ENCODE measurements at regions not wholly inside any gene's neighbourhood (a gene's known extent, or its start where the extent isn't known, plus 50 kb on each side); places are given as distances from the start of the nearest gene placed in this dataset.
A peak's percentile ranks its signal among the peaks of the same experiment; 100 is the strongest.
"Not testable (repeated sequence)": the region's sequence is repeated elsewhere in the genome, so short reads cannot be mapped to it uniquely, and the experiment has no call there.

GRCh38 chr11:26878959-26879581, 114.8 kb upstream of the FIBIN start:
- Histone ChIP-seq H3K14ac (ENCODE audit: low read length in 2 of 2) (no peak overlapping the region), H3K79me1 (replicated peaks; ENCODE audit: low read length, poor library complexity, severe bottlenecking) (no peaks in the 10 kb centered on the region), H2AFZ (ENCODE audit: low read depth, low read length) (no peak overlapping the region), H3K36me3 (ENCODE audit: control insufficient read depth in 1 of 2, insufficient read depth in 2 of 2, low read depth in 1 of 2, low read length in 2 of 2) (no peaks in the 10 kb centered on the region), H2AK5ac (ENCODE audit: low read length, severe bottlenecking) (no peak overlapping the region), H2BK12ac (ENCODE audit: low read length in 2 of 2) (no peak overlapping the region), H2BK5ac (ENCODE audit: low read depth, low read length, poor library complexity, severe bottlenecking) (no peak overlapping the region), H3K4ac (ENCODE audit: low read depth in 1 of 2, low read length in 2 of 2) (no peak overlapping the region), H3K18ac (ENCODE audit: low read depth in 1 of 2, low read length in 2 of 2) (no peak overlapping the region), H3K27me3 (ENCODE audit: control insufficient read depth in 1 of 2, insufficient read depth in 1 of 2, low read length in 2 of 2) (no peaks in the 10 kb centered on the region), H4K8ac (ENCODE audit: low read length) (no peak overlapping the region), H3K9me3 (ENCODE audit: control insufficient read depth, low read length) (peaks cover 39% of the 10 kb centered on the region), H2BK120ac (ENCODE audit: low read depth, low read length) (no peak overlapping the region), H3K4me3 (ENCODE audit: insufficient read depth in 1 of 2, low read depth in 1 of 2, low read length in 2 of 2) (no peak overlapping the region), H2BK15ac (ENCODE audit: low read depth, poor library complexity, severe bottlenecking) (no peak overlapping the region), H3K4me1 (ENCODE audit: control insufficient read depth, insufficient read depth, low read depth, low read length) (no peaks in the 10 kb centered on the region), H3K9ac (ENCODE audit: low read length) (no peak overlapping the region), H3K27ac (ENCODE audit: low read length, poor library complexity, severe bottlenecking) (no peak overlapping the region), H3K23ac (ENCODE audit: low read length in 2 of 2) (no peak overlapping the region), H3K4me2 (ENCODE audit: low read length, poor library complexity, severe bottlenecking) (no peak overlapping the region), H4K91ac (ENCODE audit: low read length) (no peak overlapping the region)
- no peak for DNase-seq
- WGBS: 80% methylated on average over 4 of the region's 4 CpGs

- not testable (repeated sequence) for H3K4ac ChIP-seq (ENCODE audit: low read depth in 1 of 2, low read length in 2 of 2); H2AFZ ChIP-seq (ENCODE audit: low read depth, low read length); H4K91ac ChIP-seq (ENCODE audit: low read length); H3K36me3 ChIP-seq (ENCODE audit: control insufficient read depth in 1 of 2, insufficient read depth in 2 of 2, low read depth in 1 of 2, low read length in 2 of 2); H2AK5ac ChIP-seq (ENCODE audit: low read length, severe bottlenecking); H2BK5ac ChIP-seq (ENCODE audit: low read depth, low read length, poor library complexity, severe bottlenecking); H2BK15ac ChIP-seq (ENCODE audit: low read depth, poor library complexity, severe bottlenecking); H3K4me1 ChIP-seq (ENCODE audit: control insufficient read depth, insufficient read depth, low read depth, low read length); DNase-seq; H2BK12ac ChIP-seq (ENCODE audit: low read length in 2 of 2); H3K9ac ChIP-seq (ENCODE audit: low read length); H3K27ac ChIP-seq (ENCODE audit: low read length, poor library complexity, severe bottlenecking); H3K18ac ChIP-seq (ENCODE audit: low read depth in 1 of 2, low read length in 2 of 2); H4K8ac ChIP-seq (ENCODE audit: low read length); H3K4me2 ChIP-seq (ENCODE audit: low read length, poor library complexity, severe bottlenecking); H3K23ac ChIP-seq (ENCODE audit: low read length in 2 of 2); H3K27me3 ChIP-seq (ENCODE audit: control insufficient read depth in 1 of 2, insufficient read depth in 1 of 2, low read length in 2 of 2); H2BK120ac ChIP-seq (ENCODE audit: low read depth, low read length); H3K79me1 ChIP-seq (replicated peaks; ENCODE audit: low read length, poor library complexity, severe bottlenecking); H3K4me3 ChIP-seq (ENCODE audit: insufficient read depth in 1 of 2, low read depth in 1 of 2, low read length in 2 of 2)
- peaks cover 20% of the 10 kb centered on the region for H3K9me3 ChIP-seq (ENCODE audit: control insufficient read depth, low read length)
- H3K14ac ChIP-seq (ENCODE audit: low read length in 2 of 2): peak overlapping the region in 1 of 2 experiments; percentile 5
- 95% methylated on average over 4 of the region's 4 CpGs for WGBS
Measured at GRCh38 chr11:26882363-26882880, 111.5 kb upstream of the FIBIN start.

- H3K9ac ChIP-seq (ENCODE audit: low read length): no peak overlapping the region
- no CpG with 5 or more reads among the region's 2 CpGs for WGBS
Measured at GRCh38 chr11:26891501-26891900, 102.4 kb upstream of the FIBIN start.

GRCh38 chr11:26896719-26897118, 97.2 kb upstream of the FIBIN start:
- Histone ChIP-seq H3K4ac (ENCODE audit: low read depth in 1 of 2, low read length in 2 of 2) (no peak overlapping the region), H2BK120ac (ENCODE audit: low read depth, low read length) (no peak overlapping the region), H2AK5ac (ENCODE audit: low read length, severe bottlenecking) (no peak overlapping the region), H3K36me3 (ENCODE audit: control insufficient read depth in 1 of 2, insufficient read depth in 2 of 2, low read depth in 1 of 2, low read length in 2 of 2) (no peaks in the 10 kb centered on the region), H3K27ac (ENCODE audit: low read length, poor library complexity, severe bottlenecking) (no peak overlapping the region), H2BK15ac (ENCODE audit: low read depth, poor library complexity, severe bottlenecking) (no peak overlapping the region), H4K91ac (ENCODE audit: low read length) (no peak overlapping the region), H3K4me3 (ENCODE audit: insufficient read depth in 1 of 2, low read depth in 1 of 2, low read length in 2 of 2) (no peak overlapping the region), H3K14ac (ENCODE audit: low read length in 2 of 2) (no peak overlapping the region), H2BK12ac (ENCODE audit: low read length in 2 of 2) (no peak overlapping the region), H3K27me3 (ENCODE audit: control insufficient read depth in 1 of 2, insufficient read depth in 1 of 2, low read length in 2 of 2) (no peaks in the 10 kb centered on the region), H2AFZ (ENCODE audit: low read depth, low read length) (no peak overlapping the region), H3K79me1 (replicated peaks; ENCODE audit: low read length, poor library complexity, severe bottlenecking) (no peaks in the 10 kb centered on the region), H3K9me3 (ENCODE audit: control insufficient read depth, low read length) (peaks cover 5% of the 10 kb centered on the region), H3K23ac (ENCODE audit: low read length in 2 of 2) (no peak overlapping the region), H3K9ac (ENCODE audit: low read length) (no peak overlapping the region), H3K4me2 (ENCODE audit: low read length, poor library complexity, severe bottlenecking) (no peak overlapping the region), H3K18ac (ENCODE audit: low read depth in 1 of 2, low read length in 2 of 2) (no peak overlapping the region), H3K4me1 (ENCODE audit: control insufficient read depth, insufficient read depth, low read depth, low read length) (no peaks in the 10 kb centered on the region), H2BK5ac (ENCODE audit: low read depth, low read length, poor library complexity, severe bottlenecking) (no peak overlapping the region), H4K8ac (ENCODE audit: low read length) (no peak overlapping the region)
- WGBS: 94% methylated on average over 1 of the region's 2 CpGs
- DNase-seq: no peak

More at GRCh38 chr11:26891501-26891900, 102.4 kb upstream of the FIBIN start:
- H4K91ac ChIP-seq (ENCODE audit: low read length): no peak overlapping the region
- no peak overlapping the region for H3K4me2 ChIP-seq (ENCODE audit: low read length, poor library complexity, severe bottlenecking)
- H2AFZ ChIP-seq (ENCODE audit: low read depth, low read length): no peak overlapping the region
- no peak overlapping the region for H4K8ac ChIP-seq (ENCODE audit: low read length)
- H3K79me1 ChIP-seq (replicated peaks; ENCODE audit: low read length, poor library complexity, severe bottlenecking): no peaks in the 10 kb centered on the region
- no peaks in the 10 kb centered on the region for H3K4me1 ChIP-seq (ENCODE audit: control insufficient read depth, insufficient read depth, low read depth, low read length)
- no peak overlapping the region for H3K23ac ChIP-seq (ENCODE audit: low read length in 2 of 2)
- H3K4me3 ChIP-seq (ENCODE audit: insufficient read depth in 1 of 2, low read depth in 1 of 2, low read length in 2 of 2): no peak overlapping the region
- H3K9me3 ChIP-seq (ENCODE audit: control insufficient read depth, low read length): peaks cover 5% of the 10 kb centered on the region
- H2BK12ac ChIP-seq (ENCODE audit: low read length in 2 of 2): no peak overlapping the region
- DNase-seq: no peak
- H2BK120ac ChIP-seq (ENCODE audit: low read depth, low read length): no peak overlapping the region
- H2AK5ac ChIP-seq (ENCODE audit: low read length, severe bottlenecking): no peak overlapping the region
- no peak overlapping the region for H3K18ac ChIP-seq (ENCODE audit: low read depth in 1 of 2, low read length in 2 of 2)
- no peak overlapping the region for H2BK5ac ChIP-seq (ENCODE audit: low read depth, low read length, poor library complexity, severe bottlenecking)
- no peak overlapping the region for H2BK15ac ChIP-seq (ENCODE audit: low read depth, poor library complexity, severe bottlenecking)
- no peaks in the 10 kb centered on the region for H3K36me3 ChIP-seq (ENCODE audit: control insufficient read depth in 1 of 2, insufficient read depth in 2 of 2, low read depth in 1 of 2, low read length in 2 of 2)
- no peak overlapping the region for H3K4ac ChIP-seq (ENCODE audit: low read depth in 1 of 2, low read length in 2 of 2)
- H3K27ac ChIP-seq (ENCODE audit: low read length, poor library complexity, severe bottlenecking): no peak overlapping the region
- H3K27me3 ChIP-seq (ENCODE audit: control insufficient read depth in 1 of 2, insufficient read depth in 1 of 2, low read length in 2 of 2): no peaks in the 10 kb centered on the region
- H3K14ac ChIP-seq (ENCODE audit: low read length in 2 of 2): no peak overlapping the region

Measured in mesenchymal stem cell (in vitro differentiated cells and primary cell).